AG04449 (cell line): ENCODE measurements at regions not wholly inside any gene's neighbourhood (a gene's known extent, or its start where the extent isn't known, plus 50 kb on each side); places are given as distances from the start of the nearest gene placed in this dataset.

Experiments used
- CTCF ChIA-PET: fragments of 350-600 bp; formaldehyde crosslinking; extraction: SDS; loops from one replicate; lab custom pipeline; 2021; ENCODE audit warnings: antibody characterized with exemption; lab: Yijun Ruan, JAX
- POLR2A ChIA-PET: fragments of 400-600, 350-600 bp; formaldehyde crosslinking; extraction: SDS; loops from one replicate; lab custom pipeline; 2020; ENCODE audit warnings: antibody characterized with exemption, inconsistent platforms; lab: Yijun Ruan, JAX
- DNase-seq: peaks from one replicate; pipeline ENCODE4 v3.0.0-alpha.2; 2010; ENCODE audit warnings: low read depth, low spot score
- H3K4me3 ChIP-seq: 2 replicates; pipeline ENCODE4 v1.5.1; 2011; ENCODE audit warnings: low read depth, mild to moderate bottlenecking, control low read depth, low read length
- CTCF ChIP-seq: IDR thresholded peaks from one replicate; pipeline ENCODE4 v1.5.1; 2011; ENCODE audit warnings: mild to moderate bottlenecking, moderate library complexity, low read length, control low read depth, inconsistent platforms; ENCODE audit not compliant: insufficient read depth; ENCODE audit errors: missing control alignments

GRCh38 chr6:133165235-133165634 is 75.9 kb upstream of the EYA4 start:
- ChIA-PET POLR2A (no interaction called here), CTCF (no interaction called here)
- no peak overlapping the region for H3K4me3 ChIP-seq
- no peak for TF ChIP-seq CTCF
- DNase-seq: no peak

DNA sequence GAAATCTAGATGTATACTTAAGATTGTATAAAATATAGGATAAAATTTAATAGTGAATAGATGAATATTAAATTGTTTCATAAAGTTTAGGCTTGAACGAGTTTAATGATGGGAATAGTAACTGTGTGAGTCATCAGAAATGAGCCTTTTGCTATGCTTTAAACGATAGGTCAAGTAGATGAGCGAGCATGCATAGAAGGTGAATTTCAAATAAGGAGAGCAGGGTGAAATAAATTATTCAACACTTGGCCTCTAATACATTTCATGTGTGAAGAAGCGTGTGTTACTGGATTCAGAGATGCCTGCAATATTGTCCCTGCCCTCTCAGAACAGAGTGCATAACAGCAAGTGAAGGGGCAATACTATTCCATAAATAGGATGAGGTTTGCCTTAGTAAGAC is 74.4 kb upstream of the EYA4 start:
- CTCF ChIA-PET: no interaction called here
- no peak overlapping the region for H3K4me3 ChIP-seq
- POLR2A ChIA-PET: no interaction called here
- no peak for DNase-seq
- no peak for TF ChIP-seq CTCF

DNA sequence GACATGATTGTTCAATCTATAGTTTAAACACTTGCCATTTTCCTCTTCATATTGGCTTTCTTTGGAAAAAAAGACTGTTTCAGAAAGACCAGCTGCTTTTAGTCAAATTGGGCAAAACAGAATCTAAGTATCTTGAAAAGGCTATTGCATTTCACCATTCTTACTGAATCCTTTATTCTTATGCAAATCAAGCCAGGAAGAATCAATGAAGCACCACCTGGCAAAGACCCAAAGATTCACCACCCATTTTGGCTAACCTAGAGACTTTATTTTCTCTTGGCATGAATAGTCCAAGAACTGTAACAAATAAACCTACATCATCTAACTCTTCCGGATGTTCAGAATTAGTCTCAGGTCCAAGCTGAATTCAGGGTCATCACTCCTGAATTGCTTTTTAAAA is 71.3 kb upstream of the EYA4 start:
- no peak for DNase-seq
- TF ChIP-seq CTCF: no peak
- H3K4me3 ChIP-seq: no peak overlapping the region
- POLR2A ChIA-PET: no interaction called here
- CTCF ChIA-PET: interaction anchor here (0.6 to 1.5 kb wide), 2 partner anchors 14 to 316 kb away, joined by 3 to 6 read pairs; no protein-coding TSS in a partner anchor

- POLR2A ChIA-PET: no interaction called here
- TF ChIP-seq CTCF: no peak
Observed at GRCh38 chr6:133170602-133171001, 70.6 kb upstream of the EYA4 start.

DNA sequence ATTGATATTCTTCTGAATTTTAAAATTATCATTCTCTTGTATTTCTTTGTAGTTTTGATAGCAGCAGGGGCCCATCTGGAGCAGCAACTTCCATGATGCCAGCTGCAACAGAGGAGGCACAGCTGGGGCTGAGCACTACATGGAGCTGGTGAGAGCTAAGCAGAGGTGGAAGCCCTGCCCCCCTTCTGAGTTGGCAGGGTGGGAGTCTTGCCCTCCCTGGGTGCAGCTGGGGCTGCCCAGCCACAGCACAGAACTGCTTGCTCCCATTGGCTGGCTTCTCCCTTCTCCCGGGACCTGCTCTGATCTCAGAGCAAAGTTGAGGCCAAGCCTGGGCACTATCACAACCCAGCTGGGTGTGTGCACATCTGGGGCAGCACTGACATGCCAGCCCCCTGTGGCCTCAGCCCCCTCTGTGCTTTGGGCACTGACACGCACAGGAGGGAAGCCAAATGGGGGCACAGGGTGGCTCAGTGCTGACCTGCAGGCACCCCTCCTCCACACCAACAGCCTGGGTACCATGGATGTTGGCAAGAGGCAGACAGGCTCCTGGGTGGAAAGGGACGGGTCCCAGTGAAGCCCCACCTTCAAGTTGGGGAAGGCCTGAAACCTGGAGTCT is 69.1 kb upstream of the EYA4 start:
- DNase-seq: no peak
- ChIA-PET CTCF (no interaction called here), POLR2A (no interaction called here)
- TF ChIP-seq CTCF: no peak
- H3K4me3 ChIP-seq: no peak overlapping the region

More at GRCh38 chr6:133170602-133171001, 70.6 kb upstream of the EYA4 start:
- CTCF ChIA-PET: interaction anchor here (1.5 kb wide), 1 partner anchor 13 kb away, joined by 6 read pairs; no protein-coding TSS in a partner anchor
- H3K4me3 ChIP-seq: no peak overlapping the region
- DNase-seq: no peak

DNA sequence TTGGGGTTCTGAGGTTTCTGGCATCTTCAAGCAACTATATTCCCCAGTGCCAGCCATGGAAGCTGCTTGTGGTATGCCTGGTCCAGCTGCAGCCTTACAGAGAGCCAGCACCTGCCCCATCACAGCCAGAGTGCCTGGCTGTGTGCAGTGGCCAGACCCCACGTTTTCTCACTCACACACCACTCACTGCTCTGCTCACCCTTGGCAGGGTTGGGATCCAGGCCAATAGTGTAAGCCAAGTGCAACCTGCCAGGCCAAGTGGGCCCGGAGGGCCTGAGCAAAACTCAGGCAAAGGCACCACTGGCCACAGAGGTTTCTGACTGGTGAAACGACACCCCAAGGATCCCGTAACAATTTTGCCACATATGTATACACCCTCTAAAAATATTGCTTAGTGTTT is 67.9 kb upstream of the EYA4 start:
- TF ChIP-seq CTCF: no peak
- ChIA-PET POLR2A (no interaction called here), CTCF (interaction anchor here (0.8 to 1.3 kb wide), 2 partner anchors 8 to 13 kb away, joined by 3 to 4 read pairs; no protein-coding TSS in a partner anchor)
- no peak overlapping the region for H3K4me3 ChIP-seq
- DNase-seq: no peak
